GM21447 (cell line): ENCODE measurements at regions not wholly inside any gene's neighbourhood (a gene's known extent, or its start where the extent isn't known, plus 50 kb on each side); places are given as distances from the start of the nearest gene placed in this dataset.

Experiments used
- ATAC-seq: cut with Tn5 transposase; IDR thresholded peaks from one replicate; pipeline ENCODE4 v1.9.1; 2021; ENCODE audit not compliant: unreplicated experiment

- no peak for ATAC-seq
These were observed 312.3 kb downstream of the ATP23 start for GRCh38 chr12:58253663-58254062.

- no peak for ATAC-seq
These were observed 313.2 kb downstream of the ATP23 start for GRCh38 chr12:58254463-58255100.

- ATAC-seq = no peak
These were observed 321.4 kb downstream of the ATP23 start for GRCh38 chr12:58262796-58263195.

- no peak for ATAC-seq
These were observed 322.4 kb downstream of the ATP23 start for GRCh38 chr12:58263816-58264215.

- no peak for ATAC-seq
These were observed 326.7 kb downstream of the ATP23 start for GRCh38 chr12:58268069-58268468.

GRCh38 chr12:58269476-58269875 is 328.1 kb downstream of the ATP23 start:
- ATAC-seq = no peak

- no peak for ATAC-seq
These were observed 329.8 kb downstream of the ATP23 start for GRCh38 chr12:58270966-58271705.

GRCh38 chr12:58272461-58272860 is 331.1 kb downstream of the ATP23 start:
- ATAC-seq = no peak

- no peak for ATAC-seq
These were observed 335.9 kb downstream of the ATP23 start for GRCh38 chr12:58277231-58277630.

- no peak for ATAC-seq
These were observed 342.2 kb downstream of the ATP23 start for GRCh38 chr12:58283553-58283952.

- no peak for ATAC-seq
These were observed 344.2 kb downstream of the ATP23 start for GRCh38 chr12:58285551-58285950.

- no peak for ATAC-seq
These were observed 345.0 kb downstream of the ATP23 start for GRCh38 chr12:58286353-58286752.

- ATAC-seq = no peak
These were observed 346.8 kb downstream of the ATP23 start for GRCh38 chr12:58288190-58288589.

GRCh38 chr12:58291106-58291505 is 349.7 kb downstream of the ATP23 start:
- ATAC-seq = no peak

- ATAC-seq = no peak
These were observed 352.1 kb downstream of the ATP23 start for GRCh38 chr12:58293308-58293982.

- ATAC-seq = no peak
These were observed 353.9 kb downstream of the ATP23 start for GRCh38 chr12:58295268-58295667.

GRCh38 chr12:58296863-58297262 is 355.5 kb downstream of the ATP23 start:
- ATAC-seq = no peak

GRCh38 chr12:58298803-58299202 is 357.4 kb downstream of the ATP23 start:
- ATAC-seq = no peak

GRCh38 chr12:58299371-58299770 is 358.0 kb downstream of the ATP23 start:
- no peak for ATAC-seq

- ATAC-seq = no peak
These were observed 359.8 kb downstream of the ATP23 start for GRCh38 chr12:58301038-58301729.

GRCh38 chr12:58301730-58302122 is 360.4 kb downstream of the ATP23 start:
- ATAC-seq = no peak
